IMR-90 (cell line): ENCODE measurements at regions not wholly inside any gene's neighbourhood (a gene's known extent, or its start where the extent isn't known, plus 50 kb on each side); places are given as distances from the start of the nearest gene placed in this dataset.

Experiments used
- ATAC-seq: fragments of 200-7000 bp; cut with Tn5 transposase; 2 replicates; pipeline ENCODE4 v1.9.1; 2020; ENCODE audit warnings: low read depth, mild to moderate bottlenecking, moderate library complexity
- BruUV-seq: library from RNA; stranded (reverse); fragments of 400-500 nt; replicated peaks from 2 replicates; lab custom pipeline; 2021; lab: Mats Ljungman, UMichigan
- CTCF ChIA-PET: fragments of 300-600 bp; formaldehyde crosslinking; extraction: SDS; loops from one replicate; lab custom pipeline; 2021; ENCODE audit warnings: antibody characterized with exemption; lab: Yijun Ruan, JAX
- POLR2A ChIA-PET: fragments of 300-600 bp; sonication (Branson Sonifier 250); formaldehyde crosslinking; loops from one replicate; lab custom pipeline; 2022; ENCODE audit warnings: antibody characterized with exemption; ENCODE audit not compliant: unreplicated experiment; lab: Charles Lee
- DNase-seq: peaks from one replicate; pipeline ENCODE4 v3.0.0; 2013
- H2AFZ ChIP-seq: replicated peaks from 2 replicates; pipeline ENCODE3; 2013; ENCODE audit warnings: low read length, mild to moderate bottlenecking; ENCODE audit not compliant: poor library complexity
- H2AK5ac ChIP-seq: 2 replicates; pipeline ENCODE4 v1.6.1; 2013; ENCODE audit warnings: low read depth, low read length, inconsistent platforms
- H2AK9ac ChIP-seq: replicated peaks from 2 replicates; pipeline ENCODE3; 2013; ENCODE audit warnings: mild to moderate bottlenecking, low read depth, low read length, moderate library complexity; ENCODE audit not compliant: poor library complexity
- H2BK120ac ChIP-seq: 2 replicates; pipeline ENCODE4 v1.6.1; 2013; ENCODE audit warnings: low read depth, low read length, inconsistent platforms
- H2BK15ac ChIP-seq: 3 replicates; pipeline ENCODE4 v1.6.1; 2013; ENCODE audit warnings: low read depth, low read length, inconsistent platforms
- H2BK20ac ChIP-seq: 2 replicates; pipeline ENCODE4 v1.6.1; 2013; ENCODE audit warnings: low read depth, mild to moderate bottlenecking, inconsistent platforms, low read length, moderate library complexity
- H2BK5ac ChIP-seq: 2 replicates; pipeline ENCODE4 v1.6.1; 2013; ENCODE audit warnings: mild to moderate bottlenecking, low read depth, low read length, inconsistent platforms; ENCODE audit not compliant: poor library complexity, severe bottlenecking
- H3K14ac ChIP-seq: replicated peaks from 2 replicates; pipeline ENCODE4 v1.6.1; 2013; ENCODE audit warnings: low read depth, low read length, inconsistent platforms
- H3K18ac ChIP-seq: 2 replicates; pipeline ENCODE4 v1.6.1; 2013; ENCODE audit warnings: low read depth, low read length, control low read depth
- H3K23ac ChIP-seq: 2 replicates; pipeline ENCODE4 v1.6.1; 2013; ENCODE audit warnings: low read depth, low read length, inconsistent platforms
- H3K27ac ChIP-seq: 2 replicates; pipeline ENCODE4 v1.5.1; 2013; ENCODE audit warnings: mild to moderate bottlenecking, control low read depth, low read length; ENCODE audit not compliant: insufficient read depth
- H3K27me3 ChIP-seq: 2 replicates; pipeline ENCODE4 v1.6.1; 2013; ENCODE audit warnings: low read length; ENCODE audit not compliant: control insufficient read depth, insufficient read depth
- H3K36me3 ChIP-seq: 2 replicates; pipeline ENCODE4 v1.6.1; 2013; ENCODE audit warnings: low read length, mixed read lengths; ENCODE audit not compliant: control insufficient read depth, insufficient read depth
- H3K4ac ChIP-seq: 2 replicates; pipeline ENCODE4 v1.6.1; 2013; ENCODE audit warnings: low read depth, low read length, inconsistent platforms
- H3K4me1 ChIP-seq: 2 replicates; pipeline ENCODE4 v1.6.1; 2013; ENCODE audit warnings: low read length, mixed read lengths; ENCODE audit not compliant: control insufficient read depth, insufficient read depth
- H3K4me2 ChIP-seq: 2 replicates; pipeline ENCODE4 v1.6.1; 2013; ENCODE audit warnings: low read depth, mild to moderate bottlenecking, control low read depth, low read length, moderate library complexity
- H3K4me3 ChIP-seq: 2 replicates; pipeline ENCODE4 v1.5.1; 2013; ENCODE audit warnings: low read depth, mild to moderate bottlenecking, control low read depth, low read length, moderate library complexity; ENCODE audit not compliant: insufficient read depth
- H3K56ac ChIP-seq: 2 replicates; pipeline ENCODE4 v1.6.1; 2013; ENCODE audit warnings: low read length, inconsistent platforms; ENCODE audit not compliant: insufficient read depth; ENCODE audit errors: extremely low read depth
- H3K79me1 ChIP-seq, 2 experiments: 2 replicates each; pipeline ENCODE4 v1.6.1; 2013; ENCODE audit warnings: low read length in 2 of 2, inconsistent platforms in 1 of 2, low read depth in 1 of 2
- H3K9ac ChIP-seq: 2 replicates; pipeline ENCODE4 v1.6.1; 2013; ENCODE audit warnings: low read depth, low read length, control low read depth
- H3K9me1 ChIP-seq: 2 replicates; pipeline ENCODE4 v1.6.1; 2013; ENCODE audit warnings: low read length, inconsistent platforms; ENCODE audit not compliant: insufficient read depth
- H3K9me3 ChIP-seq: 2 replicates; pipeline ENCODE4 v1.6.1; 2013; ENCODE audit warnings: low read length; ENCODE audit not compliant: control insufficient read depth, insufficient read depth
- H4K20me1 ChIP-seq: 2 replicates; pipeline ENCODE4 v1.6.1; 2013; ENCODE audit warnings: low read length, inconsistent platforms; ENCODE audit not compliant: insufficient read depth
- H4K5ac ChIP-seq: 2 replicates; pipeline ENCODE4 v1.6.1; 2013; ENCODE audit warnings: mild to moderate bottlenecking, low read depth, low read length, control low read depth
- H4K8ac ChIP-seq, 2 experiments: 2 replicates each; pipeline ENCODE4 v1.6.1; 2013; ENCODE audit warnings: low read depth in 2 of 2, low read length in 2 of 2, control low read depth in 1 of 2, inconsistent platforms in 1 of 2
- H4K91ac ChIP-seq: 2 replicates; pipeline ENCODE4 v1.6.1; 2013; ENCODE audit warnings: low read depth, low read length, inconsistent platforms; ENCODE audit not compliant: insufficient read depth
- BHLHE40 ChIP-seq: fragments of 150-350 bp; IDR thresholded peaks from 2 replicates; pipeline ENCODE4 v1.6.1; 2016; ENCODE audit warnings: mild to moderate bottlenecking, low read depth, low read length
- CEBPB ChIP-seq: IDR thresholded peaks from 2 replicates; pipeline ENCODE4 v1.6.1; 2012; ENCODE audit warnings: low read depth, low read length, improper control_type of control experiment
- CHD1 ChIP-seq: IDR thresholded peaks from 2 replicates; pipeline ENCODE4 v1.6.1; 2012; ENCODE audit warnings: low read depth, low read length, improper control_type of control experiment
- FOS ChIP-seq: fragments of 150-350 bp; IDR thresholded peaks from 2 replicates; pipeline ENCODE4 v1.6.1; 2016; ENCODE audit warnings: low read depth, low read length
- MAFK ChIP-seq: IDR thresholded peaks from 2 replicates; pipeline ENCODE4 v1.6.1; 2012; ENCODE audit warnings: low read depth, low read length, improper control_type of control experiment
- MAZ ChIP-seq: IDR thresholded peaks from 2 replicates; pipeline ENCODE4 v1.6.1; 2012; ENCODE audit warnings: low read depth, mild to moderate bottlenecking, low read length, improper control_type of control experiment, moderate library complexity, borderline replicate concordance
- MXI1 ChIP-seq: IDR thresholded peaks from 2 replicates; pipeline ENCODE4 v1.6.1; 2012; ENCODE audit warnings: low read depth, mild to moderate bottlenecking, low read length, moderate library complexity, borderline replicate concordance
- NFE2L2 ChIP-seq: fragments of 150-350 bp; IDR thresholded peaks from 2 replicates; pipeline ENCODE4 v1.6.1; 2016; ENCODE audit warnings: low read depth, mild to moderate bottlenecking, low read length
- POLR2A ChIP-seq: IDR thresholded peaks from 2 replicates; pipeline ENCODE4 v1.6.1; 2012; ENCODE audit warnings: mild to moderate bottlenecking, low read depth, low read length
- RCOR1 ChIP-seq: IDR thresholded peaks from 2 replicates; pipeline ENCODE4 v1.6.1; 2012; ENCODE audit warnings: mild to moderate bottlenecking, low read length, improper control_type of control experiment; ENCODE audit not compliant: insufficient replicate concordance
- RFX5 ChIP-seq: IDR thresholded peaks from 2 replicates; pipeline ENCODE4 v1.8.0; 2012; ENCODE audit warnings: low read depth, mild to moderate bottlenecking, low read length, moderate library complexity
- SMC3 ChIP-seq: fragments of 150-350 bp; IDR thresholded peaks from 2 replicates; pipeline ENCODE4 v1.6.1; 2016; ENCODE audit warnings: low read depth, mild to moderate bottlenecking, antibody characterized with exemption, low read length, moderate library complexity
- WGBS, 2 experiments: methylation state at CpG; one replicate each; pipeline versions ENCODE4 v1.1.5 to v1.1.7; 2013; ENCODE audit warnings: missing lambda C conversion rate in 2 of 2; ENCODE audit not compliant: insufficient read length in 1 of 2; ENCODE audit errors: extremely low coverage in 2 of 2; 5-methylcytosine and 5-hydroxymethylcytosine counted together
- dilution Hi-C: fragments of 300-500 bp; cut with HindIII; formaldehyde crosslinking; loops from one replicate; pipeline ENCODE4 v1.14.3; 2018; ENCODE audit warnings: low sequenced_read_pairs; ENCODE audit not compliant: unreplicated experiment
- in situ Hi-C: fragments of 300-500 bp; cut with MboI; formaldehyde crosslinking; loops from 3 replicates; pipeline ENCODE4 v1.14.3; 2019; ENCODE audit warnings: low sequenced_read_pairs, inconsistent platforms, mixed read lengths
- intact Hi-C: fragments of 100-400 bp; cut with micrococcal nuclease; formaldehyde crosslinking; loops from 2 replicates; pipeline ENCODE4 v1.10.0; 2022
- TF ChIP-seq, protein P1 (sequence below): fragments of 150-350 bp; IDR thresholded peaks from 2 replicates; pipeline ENCODE4 v1.6.1; 2016; ENCODE audit warnings: low read depth, mild to moderate bottlenecking, low read length, moderate library complexity, borderline replicate concordance
- TF ChIP-seq, protein P2 (sequence below): fragments of 150-350 bp; IDR thresholded peaks from 2 replicates; pipeline ENCODE4 v1.6.1; 2017; ENCODE audit warnings: mild to moderate bottlenecking, antibody characterized with exemption, low read length, low read depth
- TF ChIP-seq, protein P3 (sequence below): conservative IDR thresholded peaks from 2 replicates; pipeline ENCODE4 v1.5.1; 2012; ENCODE audit warnings: mild to moderate bottlenecking, low read depth, low read length, improper control_type of control experiment

DNA sequence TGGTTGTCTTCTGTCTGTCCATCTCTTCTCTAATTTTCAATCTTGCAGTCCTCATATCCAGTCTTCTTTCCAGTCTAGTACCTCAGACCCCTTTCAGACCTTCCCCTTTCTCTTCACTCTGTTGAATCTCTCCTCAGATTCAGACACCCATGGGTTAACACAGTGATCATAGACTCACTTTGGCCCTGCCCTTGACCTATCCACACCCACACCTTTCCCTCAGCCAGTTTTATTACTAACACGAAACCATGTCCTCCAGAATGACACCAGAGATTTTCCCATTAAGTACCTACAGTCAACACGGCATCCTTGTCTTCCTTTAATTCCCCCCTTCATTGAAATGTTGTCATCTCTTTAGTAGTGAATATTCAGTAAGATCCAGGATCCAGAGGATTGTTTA is 74.5 kb upstream of the UBE2E2 start:
- TF ChIP-seq MXI1 (no peak), RFX5 (no peak), SMC3 (no peak), CHD1 (no peak), CEBPB (no peak), NFE2L2 (no peak), MAZ (no peak), MAFK (no peak), BHLHE40 (no peak), POLR2A (no peak), FOS (no peak), RCOR1 (no peak)
- TF ChIP-seq, protein P1, sequence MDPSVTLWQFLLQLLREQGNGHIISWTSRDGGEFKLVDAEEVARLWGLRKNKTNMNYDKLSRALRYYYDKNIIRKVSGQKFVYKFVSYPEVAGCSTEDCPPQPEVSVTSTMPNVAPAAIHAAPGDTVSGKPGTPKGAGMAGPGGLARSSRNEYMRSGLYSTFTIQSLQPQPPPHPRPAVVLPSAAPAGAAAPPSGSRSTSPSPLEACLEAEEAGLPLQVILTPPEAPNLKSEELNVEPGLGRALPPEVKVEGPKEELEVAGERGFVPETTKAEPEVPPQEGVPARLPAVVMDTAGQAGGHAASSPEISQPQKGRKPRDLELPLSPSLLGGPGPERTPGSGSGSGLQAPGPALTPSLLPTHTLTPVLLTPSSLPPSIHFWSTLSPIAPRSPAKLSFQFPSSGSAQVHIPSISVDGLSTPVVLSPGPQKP: no peak
- TF ChIP-seq, protein P2, sequence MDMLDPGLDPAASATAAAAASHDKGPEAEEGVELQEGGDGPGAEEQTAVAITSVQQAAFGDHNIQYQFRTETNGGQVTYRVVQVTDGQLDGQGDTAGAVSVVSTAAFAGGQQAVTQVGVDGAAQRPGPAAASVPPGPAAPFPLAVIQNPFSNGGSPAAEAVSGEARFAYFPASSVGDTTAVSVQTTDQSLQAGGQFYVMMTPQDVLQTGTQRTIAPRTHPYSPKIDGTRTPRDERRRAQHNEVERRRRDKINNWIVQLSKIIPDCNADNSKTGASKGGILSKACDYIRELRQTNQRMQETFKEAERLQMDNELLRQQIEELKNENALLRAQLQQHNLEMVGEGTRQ: no peak
- TF ChIP-seq, protein P3, sequence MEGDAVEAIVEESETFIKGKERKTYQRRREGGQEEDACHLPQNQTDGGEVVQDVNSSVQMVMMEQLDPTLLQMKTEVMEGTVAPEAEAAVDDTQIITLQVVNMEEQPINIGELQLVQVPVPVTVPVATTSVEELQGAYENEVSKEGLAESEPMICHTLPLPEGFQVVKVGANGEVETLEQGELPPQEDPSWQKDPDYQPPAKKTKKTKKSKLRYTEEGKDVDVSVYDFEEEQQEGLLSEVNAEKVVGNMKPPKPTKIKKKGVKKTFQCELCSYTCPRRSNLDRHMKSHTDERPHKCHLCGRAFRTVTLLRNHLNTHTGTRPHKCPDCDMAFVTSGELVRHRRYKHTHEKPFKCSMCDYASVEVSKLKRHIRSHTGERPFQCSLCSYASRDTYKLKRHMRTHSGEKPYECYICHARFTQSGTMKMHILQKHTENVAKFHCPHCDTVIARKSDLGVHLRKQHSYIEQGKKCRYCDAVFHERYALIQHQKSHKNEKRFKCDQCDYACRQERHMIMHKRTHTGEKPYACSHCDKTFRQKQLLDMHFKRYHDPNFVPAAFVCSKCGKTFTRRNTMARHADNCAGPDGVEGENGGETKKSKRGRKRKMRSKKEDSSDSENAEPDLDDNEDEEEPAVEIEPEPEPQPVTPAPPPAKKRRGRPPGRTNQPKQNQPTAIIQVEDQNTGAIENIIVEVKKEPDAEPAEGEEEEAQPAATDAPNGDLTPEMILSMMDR: no peak
- CTCF ChIA-PET: no interaction called here
- POLR2A ChIA-PET: no interaction called here

More for the DNA sequence above, 74.5 kb upstream of the UBE2E2 start:
- H2AK5ac ChIP-seq: no peak overlapping the region
- H3K9me1 ChIP-seq: no peaks in the 10 kb centered on the region
- H3K18ac ChIP-seq: no peak overlapping the region
- H2BK5ac ChIP-seq: no peak overlapping the region
- no peak overlapping the region for H3K4me2 ChIP-seq
- H3K79me1 ChIP-seq: no peaks in the 10 kb centered on the region
- H4K5ac ChIP-seq: no peak overlapping the region
- H3K23ac ChIP-seq: no peak overlapping the region
- no peaks in the 10 kb centered on the region for H3K36me3 ChIP-seq
- in situ Hi-C loops: no loop called here
- BruUV-seq: no TSS peak
- no peak for DNase-seq
- intact Hi-C loops: no loop called here
- no peak overlapping the region for H3K4ac ChIP-seq
- no peak overlapping the region for H2AFZ ChIP-seq
- no peaks in the 10 kb centered on the region for H4K20me1 ChIP-seq
- no CpG with 5 or more reads among the region's 2 CpGs for WGBS, 2 experiments
- H3K27me3 ChIP-seq: peaks cover 3% of the 10 kb centered on the region; the same call in 1 of the 2 replicates
- H3K27ac ChIP-seq: no peak overlapping the region
- dilution Hi-C loops: no loop called here
- no peak overlapping the region for H4K91ac ChIP-seq
- no peak overlapping the region for H2BK20ac ChIP-seq
- H4K8ac ChIP-seq: no peak overlapping the region
- ATAC-seq: no peak
- H2BK15ac ChIP-seq: no peak overlapping the region
- no peak overlapping the region for H3K56ac ChIP-seq
- H3K14ac ChIP-seq: no peak overlapping the region
- no peak overlapping the region for H3K4me3 ChIP-seq
- no peak overlapping the region for H2BK120ac ChIP-seq
- H3K9ac ChIP-seq: no peak overlapping the region
- no peak overlapping the region for H2AK9ac ChIP-seq
- H3K4me1 ChIP-seq: no peaks in the 10 kb centered on the region
- no peaks in the 10 kb centered on the region for H3K9me3 ChIP-seq
